ENCODE measurements at regions not wholly inside any gene's neighbourhood (a gene's known extent, or its start where the extent isn't known, plus 50 kb on each side); places are given as distances from the start of the nearest gene placed in this dataset.

DNA sequence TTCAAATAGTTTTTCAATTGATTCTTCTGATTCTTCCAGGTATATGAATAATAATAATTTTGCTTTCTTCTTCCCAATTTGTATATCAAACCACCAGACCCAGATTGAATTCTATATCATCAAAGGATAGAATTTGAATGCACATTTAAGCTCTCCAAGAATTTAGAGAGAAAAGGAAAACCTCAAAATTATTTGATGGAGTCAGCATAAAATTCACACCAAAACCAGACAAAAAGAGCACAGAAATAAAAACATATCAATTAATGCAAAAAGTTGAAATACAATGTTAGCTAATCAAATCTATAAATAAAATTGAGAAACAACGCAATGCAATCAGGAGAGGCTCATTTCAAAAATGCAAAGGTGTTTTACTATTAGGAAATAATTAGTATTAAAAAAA lies 248.0 kb upstream of the HS6ST1 start:
- intact Hi-C loops (cut with DNase I), result no loop called here
- 89% methylated on average over 1 of the region's 1 CpG for WGBS
- no peaks in the 10 kb centered on the region for H3K4me1 ChIP-seq (replicated peaks)
- H3K9me3 ChIP-seq, result no peaks in the 10 kb centered on the region
- H3K36me3 ChIP-seq, result no peaks in the 10 kb centered on the region
- H3K27me3 ChIP-seq (replicated peaks; ENCODE audit: insufficient read depth), result no peaks in the 10 kb centered on the region
- H3K27ac ChIP-seq, result no peak overlapping the region
- DNase-seq (ENCODE audit: low spot score), result no peak
- TF ChIP-seq POLR2AphosphoS5 (IDR thresholded peaks at IDR 0.05) (no peak), POLR2A (IDR thresholded peaks at IDR 0.05) (no peak)
- TF ChIP-seq, protein P1, sequence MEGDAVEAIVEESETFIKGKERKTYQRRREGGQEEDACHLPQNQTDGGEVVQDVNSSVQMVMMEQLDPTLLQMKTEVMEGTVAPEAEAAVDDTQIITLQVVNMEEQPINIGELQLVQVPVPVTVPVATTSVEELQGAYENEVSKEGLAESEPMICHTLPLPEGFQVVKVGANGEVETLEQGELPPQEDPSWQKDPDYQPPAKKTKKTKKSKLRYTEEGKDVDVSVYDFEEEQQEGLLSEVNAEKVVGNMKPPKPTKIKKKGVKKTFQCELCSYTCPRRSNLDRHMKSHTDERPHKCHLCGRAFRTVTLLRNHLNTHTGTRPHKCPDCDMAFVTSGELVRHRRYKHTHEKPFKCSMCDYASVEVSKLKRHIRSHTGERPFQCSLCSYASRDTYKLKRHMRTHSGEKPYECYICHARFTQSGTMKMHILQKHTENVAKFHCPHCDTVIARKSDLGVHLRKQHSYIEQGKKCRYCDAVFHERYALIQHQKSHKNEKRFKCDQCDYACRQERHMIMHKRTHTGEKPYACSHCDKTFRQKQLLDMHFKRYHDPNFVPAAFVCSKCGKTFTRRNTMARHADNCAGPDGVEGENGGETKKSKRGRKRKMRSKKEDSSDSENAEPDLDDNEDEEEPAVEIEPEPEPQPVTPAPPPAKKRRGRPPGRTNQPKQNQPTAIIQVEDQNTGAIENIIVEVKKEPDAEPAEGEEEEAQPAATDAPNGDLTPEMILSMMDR (IDR thresholded peaks at IDR 0.05), result no peak
- no peak overlapping the region for H3K4me3 ChIP-seq

DNA sequence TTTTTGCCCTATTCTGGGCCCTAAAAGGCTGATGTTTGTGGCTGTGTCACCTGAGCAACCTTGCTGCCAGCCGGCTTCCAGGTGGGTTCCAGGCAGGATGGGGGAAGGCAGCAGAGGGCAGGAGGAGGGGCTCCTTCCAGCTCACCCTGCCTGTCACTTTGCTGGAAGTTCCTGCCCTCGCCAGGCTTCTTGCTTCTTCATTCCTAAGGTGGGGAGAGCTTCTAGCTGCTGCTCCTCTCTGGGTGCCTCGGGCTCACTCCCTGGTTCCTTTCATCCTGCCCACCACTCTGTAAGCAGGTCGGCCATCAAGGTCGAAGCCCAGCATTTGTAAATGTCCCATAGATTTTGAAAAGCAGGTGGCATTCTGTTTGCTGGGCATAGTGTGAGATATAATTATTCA lies 249.4 kb upstream of the HS6ST1 start:
- no peak for DNase-seq (ENCODE audit: low spot score)
- WGBS, result 67% methylated on average over 5 of the region's 5 CpGs
- TF ChIP-seq, protein P1 (IDR thresholded peaks at IDR 0.05), result no peak
- TF ChIP-seq POLR2AphosphoS5 (IDR thresholded peaks at IDR 0.05), result no peak
- TF ChIP-seq POLR2A (IDR thresholded peaks at IDR 0.05), result no peak
- Histone ChIP-seq H3K36me3 (no peaks in the 10 kb centered on the region), H3K9me3 (no peaks in the 10 kb centered on the region), H3K4me1 (replicated peaks) (no peaks in the 10 kb centered on the region), H3K27me3 (replicated peaks; ENCODE audit: insufficient read depth) (no peaks in the 10 kb centered on the region), H3K27ac (no peak overlapping the region), H3K4me3 (no peak overlapping the region)
- intact Hi-C loops (cut with DNase I), result no loop called here

DNA sequence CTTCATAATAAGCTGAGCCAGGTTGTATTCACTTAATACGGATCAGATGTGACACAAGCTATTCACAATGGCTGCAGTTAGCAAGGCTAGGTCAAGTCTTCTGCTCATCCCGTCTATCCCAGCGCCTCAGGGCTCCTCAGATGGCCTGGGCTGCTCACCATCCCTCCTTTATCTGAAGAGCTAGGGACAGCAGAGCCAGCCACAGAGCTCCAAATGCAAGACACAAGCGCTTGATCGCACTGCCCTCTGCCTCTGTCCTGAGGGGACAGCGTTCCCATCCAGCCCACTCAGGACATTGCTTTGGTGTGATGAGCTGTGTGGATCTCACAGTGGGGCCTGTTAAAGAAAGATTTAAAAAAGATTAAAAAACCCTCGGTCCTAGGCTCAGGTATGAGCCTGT lies 254.4 kb upstream of the HS6ST1 start:
- no peak for TF ChIP-seq POLR2AphosphoS5 (IDR thresholded peaks at IDR 0.05)
- TF ChIP-seq, protein P1 (IDR thresholded peaks at IDR 0.05), result no peak
- no peak for TF ChIP-seq POLR2A (IDR thresholded peaks at IDR 0.05)
- WGBS, result 92% methylated on average over 7 of the region's 7 CpGs
- Histone ChIP-seq H3K27ac (no peak overlapping the region), H3K27me3 (replicated peaks; ENCODE audit: insufficient read depth) (no peaks in the 10 kb centered on the region), H3K9me3 (no peaks in the 10 kb centered on the region), H3K36me3 (no peaks in the 10 kb centered on the region), H3K4me3 (no peak overlapping the region), H3K4me1 (replicated peaks) (no peaks in the 10 kb centered on the region)
- DNase-seq (ENCODE audit: low spot score), result no peak
- intact Hi-C loops (cut with DNase I), result no loop called here

DNA sequence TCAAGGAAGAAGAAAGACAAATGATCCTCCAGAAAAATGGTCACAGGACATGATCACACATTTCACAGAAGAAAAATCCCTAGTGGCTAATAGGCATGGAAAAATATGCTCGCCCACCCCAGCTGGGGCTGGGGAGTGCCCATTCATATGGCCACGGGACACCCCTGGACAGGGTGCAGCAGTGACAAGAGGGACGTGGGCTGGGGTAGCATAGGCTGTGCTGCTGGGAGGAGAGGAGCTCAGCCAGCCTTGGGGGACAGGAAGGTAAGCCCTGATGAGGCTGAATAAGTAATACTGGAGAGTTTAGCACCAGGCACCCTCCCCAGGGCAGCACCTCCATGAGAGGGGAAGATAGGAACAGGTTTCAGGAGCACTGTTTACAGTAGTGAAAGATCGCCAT lies 254.9 kb upstream of the HS6ST1 start:
- WGBS, result 80% methylated on average over 4 of the region's 4 CpGs
- no peak for TF ChIP-seq POLR2A (IDR thresholded peaks at IDR 0.05)
- TF ChIP-seq, protein P1 (IDR thresholded peaks at IDR 0.05), result no peak
- no peak for TF ChIP-seq POLR2AphosphoS5 (IDR thresholded peaks at IDR 0.05)
- no peak for DNase-seq (ENCODE audit: low spot score)

DNA sequence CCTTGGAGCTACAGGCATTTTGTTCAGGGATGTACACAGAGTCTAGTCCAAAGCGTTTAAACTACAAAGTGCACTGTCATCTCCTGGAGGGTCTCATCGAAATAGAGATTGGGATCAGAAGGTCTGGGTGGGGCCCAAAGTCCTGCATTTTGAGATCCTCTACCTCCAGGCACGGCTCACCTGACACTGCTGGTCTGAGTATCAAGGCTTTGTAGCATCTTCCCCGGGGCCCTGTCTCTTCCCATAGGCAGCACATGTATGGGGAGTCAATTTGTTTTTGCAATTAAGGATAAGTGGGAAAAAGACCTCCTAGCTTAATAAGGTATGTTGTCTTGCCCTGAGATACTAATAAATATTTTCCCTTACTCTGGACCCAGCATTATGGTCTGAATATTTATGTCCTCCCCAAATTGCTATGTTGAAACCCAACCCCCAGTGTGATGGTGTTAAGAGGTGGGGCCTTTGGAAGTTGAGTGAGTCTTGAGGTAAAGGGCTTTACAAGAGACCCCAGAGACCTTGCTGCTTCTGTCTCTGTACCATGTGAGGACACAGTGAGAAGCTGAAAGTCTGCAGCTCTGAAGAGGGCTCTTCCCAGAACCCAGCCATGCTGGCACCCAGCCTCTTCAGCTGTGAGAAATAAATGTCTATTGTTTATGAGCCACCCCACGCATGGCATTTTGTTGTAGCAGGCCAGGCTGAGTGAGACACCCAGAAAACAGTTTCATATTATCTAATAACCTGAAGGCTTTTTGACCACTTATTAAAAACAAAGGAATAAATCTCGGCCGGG lies 258.7 kb upstream of the HS6ST1 start:
- TF ChIP-seq POLR2A (IDR thresholded peaks at IDR 0.05) (no peak), POLR2AphosphoS5 (IDR thresholded peaks at IDR 0.05) (no peak)
- TF ChIP-seq, protein P1 (IDR thresholded peaks at IDR 0.05), result no peak
- no peak for DNase-seq (ENCODE audit: low spot score)
- intact Hi-C loops (cut with DNase I), result no loop called here
- Histone ChIP-seq H3K4me3 (no peak overlapping the region), H3K27me3 (replicated peaks; ENCODE audit: insufficient read depth) (no peaks in the 10 kb centered on the region), H3K27ac (no peak overlapping the region), H3K9me3 (no peaks in the 10 kb centered on the region), H3K36me3 (no peaks in the 10 kb centered on the region), H3K4me1 (replicated peaks) (peaks cover 2% of the 10 kb centered on the region)
- 92% methylated on average over 7 of the region's 7 CpGs for WGBS

More for the DNA sequence above, 254.9 kb upstream of the HS6ST1 start:
- Histone ChIP-seq H3K27ac (no peak overlapping the region), H3K4me1 (replicated peaks) (no peaks in the 10 kb centered on the region), H3K4me3 (no peak overlapping the region), H3K9me3 (no peaks in the 10 kb centered on the region), H3K27me3 (replicated peaks; ENCODE audit: insufficient read depth) (no peaks in the 10 kb centered on the region), H3K36me3 (no peaks in the 10 kb centered on the region)
- intact Hi-C loops (cut with DNase I), result no loop called here

Measured in prostate gland (tissue), 2 donors.